IMR-90 (cell line): ENCODE measurements at regions not wholly inside any gene's neighbourhood (a gene's known extent, or its start where the extent isn't known, plus 50 kb on each side); places are given as distances from the start of the nearest gene placed in this dataset.

Experiments used
- ATAC-seq: fragments of 200-7000 bp; cut with Tn5 transposase; 2 replicates; pipeline ENCODE4 v1.9.1; 2020; ENCODE audit warnings: low read depth, mild to moderate bottlenecking, moderate library complexity
- BruUV-seq: library from RNA; stranded (reverse); fragments of 400-500 nt; replicated peaks from 2 replicates; lab custom pipeline; 2021; lab: Mats Ljungman, UMichigan
- CTCF ChIA-PET: fragments of 300-600 bp; formaldehyde crosslinking; extraction: SDS; loops from one replicate; lab custom pipeline; 2021; ENCODE audit warnings: antibody characterized with exemption; lab: Yijun Ruan, JAX
- POLR2A ChIA-PET: fragments of 300-600 bp; sonication (Branson Sonifier 250); formaldehyde crosslinking; loops from one replicate; lab custom pipeline; 2022; ENCODE audit warnings: antibody characterized with exemption; ENCODE audit not compliant: unreplicated experiment; lab: Charles Lee
- DNase-seq: peaks from one replicate; pipeline ENCODE4 v3.0.0; 2013
- H2AFZ ChIP-seq: replicated peaks from 2 replicates; pipeline ENCODE3; 2013; ENCODE audit warnings: low read length, mild to moderate bottlenecking; ENCODE audit not compliant: poor library complexity
- H2AK5ac ChIP-seq: 2 replicates; pipeline ENCODE4 v1.6.1; 2013; ENCODE audit warnings: low read depth, low read length, inconsistent platforms
- H2AK9ac ChIP-seq: replicated peaks from 2 replicates; pipeline ENCODE3; 2013; ENCODE audit warnings: mild to moderate bottlenecking, low read depth, low read length, moderate library complexity; ENCODE audit not compliant: poor library complexity
- H2BK120ac ChIP-seq: 2 replicates; pipeline ENCODE4 v1.6.1; 2013; ENCODE audit warnings: low read depth, low read length, inconsistent platforms
- H2BK15ac ChIP-seq: 3 replicates; pipeline ENCODE4 v1.6.1; 2013; ENCODE audit warnings: low read depth, low read length, inconsistent platforms
- H2BK20ac ChIP-seq: 2 replicates; pipeline ENCODE4 v1.6.1; 2013; ENCODE audit warnings: low read depth, mild to moderate bottlenecking, inconsistent platforms, low read length, moderate library complexity
- H2BK5ac ChIP-seq: 2 replicates; pipeline ENCODE4 v1.6.1; 2013; ENCODE audit warnings: mild to moderate bottlenecking, low read depth, low read length, inconsistent platforms; ENCODE audit not compliant: poor library complexity, severe bottlenecking
- H3K14ac ChIP-seq: replicated peaks from 2 replicates; pipeline ENCODE4 v1.6.1; 2013; ENCODE audit warnings: low read depth, low read length, inconsistent platforms
- H3K18ac ChIP-seq: 2 replicates; pipeline ENCODE4 v1.6.1; 2013; ENCODE audit warnings: low read depth, low read length, control low read depth
- H3K23ac ChIP-seq: 2 replicates; pipeline ENCODE4 v1.6.1; 2013; ENCODE audit warnings: low read depth, low read length, inconsistent platforms
- H3K27ac ChIP-seq: 2 replicates; pipeline ENCODE4 v1.5.1; 2013; ENCODE audit warnings: mild to moderate bottlenecking, control low read depth, low read length; ENCODE audit not compliant: insufficient read depth
- H3K27me3 ChIP-seq: 2 replicates; pipeline ENCODE4 v1.6.1; 2013; ENCODE audit warnings: low read length; ENCODE audit not compliant: control insufficient read depth, insufficient read depth
- H3K36me3 ChIP-seq: 2 replicates; pipeline ENCODE4 v1.6.1; 2013; ENCODE audit warnings: low read length, mixed read lengths; ENCODE audit not compliant: control insufficient read depth, insufficient read depth
- H3K4ac ChIP-seq: 2 replicates; pipeline ENCODE4 v1.6.1; 2013; ENCODE audit warnings: low read depth, low read length, inconsistent platforms
- H3K4me1 ChIP-seq: 2 replicates; pipeline ENCODE4 v1.6.1; 2013; ENCODE audit warnings: low read length, mixed read lengths; ENCODE audit not compliant: control insufficient read depth, insufficient read depth
- H3K4me2 ChIP-seq: 2 replicates; pipeline ENCODE4 v1.6.1; 2013; ENCODE audit warnings: low read depth, mild to moderate bottlenecking, control low read depth, low read length, moderate library complexity
- H3K4me3 ChIP-seq: 2 replicates; pipeline ENCODE4 v1.5.1; 2013; ENCODE audit warnings: low read depth, mild to moderate bottlenecking, control low read depth, low read length, moderate library complexity; ENCODE audit not compliant: insufficient read depth
- H3K56ac ChIP-seq: 2 replicates; pipeline ENCODE4 v1.6.1; 2013; ENCODE audit warnings: low read length, inconsistent platforms; ENCODE audit not compliant: insufficient read depth; ENCODE audit errors: extremely low read depth
- H3K79me1 ChIP-seq, 2 experiments: 2 replicates each; pipeline ENCODE4 v1.6.1; 2013; ENCODE audit warnings: low read length in 2 of 2, inconsistent platforms in 1 of 2, low read depth in 1 of 2
- H3K9ac ChIP-seq: 2 replicates; pipeline ENCODE4 v1.6.1; 2013; ENCODE audit warnings: low read depth, low read length, control low read depth
- H3K9me1 ChIP-seq: 2 replicates; pipeline ENCODE4 v1.6.1; 2013; ENCODE audit warnings: low read length, inconsistent platforms; ENCODE audit not compliant: insufficient read depth
- H3K9me3 ChIP-seq: 2 replicates; pipeline ENCODE4 v1.6.1; 2013; ENCODE audit warnings: low read length; ENCODE audit not compliant: control insufficient read depth, insufficient read depth
- H4K20me1 ChIP-seq: 2 replicates; pipeline ENCODE4 v1.6.1; 2013; ENCODE audit warnings: low read length, inconsistent platforms; ENCODE audit not compliant: insufficient read depth
- H4K5ac ChIP-seq: 2 replicates; pipeline ENCODE4 v1.6.1; 2013; ENCODE audit warnings: mild to moderate bottlenecking, low read depth, low read length, control low read depth
- H4K8ac ChIP-seq, 2 experiments: 2 replicates each; pipeline ENCODE4 v1.6.1; 2013; ENCODE audit warnings: low read depth in 2 of 2, low read length in 2 of 2, control low read depth in 1 of 2, inconsistent platforms in 1 of 2
- H4K91ac ChIP-seq: 2 replicates; pipeline ENCODE4 v1.6.1; 2013; ENCODE audit warnings: low read depth, low read length, inconsistent platforms; ENCODE audit not compliant: insufficient read depth
- BHLHE40 ChIP-seq: fragments of 150-350 bp; IDR thresholded peaks from 2 replicates; pipeline ENCODE4 v1.6.1; 2016; ENCODE audit warnings: mild to moderate bottlenecking, low read depth, low read length
- CEBPB ChIP-seq: IDR thresholded peaks from 2 replicates; pipeline ENCODE4 v1.6.1; 2012; ENCODE audit warnings: low read depth, low read length, improper control_type of control experiment
- CHD1 ChIP-seq: IDR thresholded peaks from 2 replicates; pipeline ENCODE4 v1.6.1; 2012; ENCODE audit warnings: low read depth, low read length, improper control_type of control experiment
- FOS ChIP-seq: fragments of 150-350 bp; IDR thresholded peaks from 2 replicates; pipeline ENCODE4 v1.6.1; 2016; ENCODE audit warnings: low read depth, low read length
- MAFK ChIP-seq: IDR thresholded peaks from 2 replicates; pipeline ENCODE4 v1.6.1; 2012; ENCODE audit warnings: low read depth, low read length, improper control_type of control experiment
- MAZ ChIP-seq: IDR thresholded peaks from 2 replicates; pipeline ENCODE4 v1.6.1; 2012; ENCODE audit warnings: low read depth, mild to moderate bottlenecking, low read length, improper control_type of control experiment, moderate library complexity, borderline replicate concordance
- MXI1 ChIP-seq: IDR thresholded peaks from 2 replicates; pipeline ENCODE4 v1.6.1; 2012; ENCODE audit warnings: low read depth, mild to moderate bottlenecking, low read length, moderate library complexity, borderline replicate concordance
- NFE2L2 ChIP-seq: fragments of 150-350 bp; IDR thresholded peaks from 2 replicates; pipeline ENCODE4 v1.6.1; 2016; ENCODE audit warnings: low read depth, mild to moderate bottlenecking, low read length
- POLR2A ChIP-seq: IDR thresholded peaks from 2 replicates; pipeline ENCODE4 v1.6.1; 2012; ENCODE audit warnings: mild to moderate bottlenecking, low read depth, low read length
- RAD21 ChIP-seq: IDR thresholded peaks from 2 replicates; pipeline ENCODE4 v1.6.1; 2012; ENCODE audit warnings: low read length, improper control_type of control experiment
- RCOR1 ChIP-seq: IDR thresholded peaks from 2 replicates; pipeline ENCODE4 v1.6.1; 2012; ENCODE audit warnings: mild to moderate bottlenecking, low read length, improper control_type of control experiment; ENCODE audit not compliant: insufficient replicate concordance
- RFX5 ChIP-seq: IDR thresholded peaks from 2 replicates; pipeline ENCODE4 v1.8.0; 2012; ENCODE audit warnings: low read depth, mild to moderate bottlenecking, low read length, moderate library complexity
- WGBS, 2 experiments: methylation state at CpG; one replicate each; pipeline versions ENCODE4 v1.1.5 to v1.1.7; 2013; ENCODE audit warnings: missing lambda C conversion rate in 2 of 2; ENCODE audit not compliant: insufficient read length in 1 of 2; ENCODE audit errors: extremely low coverage in 2 of 2; 5-methylcytosine and 5-hydroxymethylcytosine counted together
- dilution Hi-C: fragments of 300-500 bp; cut with HindIII; formaldehyde crosslinking; loops from one replicate; pipeline ENCODE4 v1.14.3; 2018; ENCODE audit warnings: low sequenced_read_pairs; ENCODE audit not compliant: unreplicated experiment
- in situ Hi-C: fragments of 300-500 bp; cut with MboI; formaldehyde crosslinking; loops from 3 replicates; pipeline ENCODE4 v1.14.3; 2019; ENCODE audit warnings: low sequenced_read_pairs, inconsistent platforms, mixed read lengths
- intact Hi-C: fragments of 100-400 bp; cut with micrococcal nuclease; formaldehyde crosslinking; loops from 2 replicates; pipeline ENCODE4 v1.10.0; 2022
- TF ChIP-seq, protein P1 (sequence below): conservative IDR thresholded peaks from 2 replicates; pipeline ENCODE4 v1.5.1; 2012; ENCODE audit warnings: mild to moderate bottlenecking, low read depth, low read length, improper control_type of control experiment
- TF ChIP-seq, protein P2 (sequence below): fragments of 150-350 bp; IDR thresholded peaks from 2 replicates; pipeline ENCODE4 v1.6.1; 2016; ENCODE audit warnings: low read depth, mild to moderate bottlenecking, low read length, moderate library complexity, borderline replicate concordance
- TF ChIP-seq, protein P3 (sequence below): fragments of 150-350 bp; IDR thresholded peaks from 2 replicates; pipeline ENCODE4 v1.6.1; 2017; ENCODE audit warnings: mild to moderate bottlenecking, antibody characterized with exemption, low read length, low read depth

DNA sequence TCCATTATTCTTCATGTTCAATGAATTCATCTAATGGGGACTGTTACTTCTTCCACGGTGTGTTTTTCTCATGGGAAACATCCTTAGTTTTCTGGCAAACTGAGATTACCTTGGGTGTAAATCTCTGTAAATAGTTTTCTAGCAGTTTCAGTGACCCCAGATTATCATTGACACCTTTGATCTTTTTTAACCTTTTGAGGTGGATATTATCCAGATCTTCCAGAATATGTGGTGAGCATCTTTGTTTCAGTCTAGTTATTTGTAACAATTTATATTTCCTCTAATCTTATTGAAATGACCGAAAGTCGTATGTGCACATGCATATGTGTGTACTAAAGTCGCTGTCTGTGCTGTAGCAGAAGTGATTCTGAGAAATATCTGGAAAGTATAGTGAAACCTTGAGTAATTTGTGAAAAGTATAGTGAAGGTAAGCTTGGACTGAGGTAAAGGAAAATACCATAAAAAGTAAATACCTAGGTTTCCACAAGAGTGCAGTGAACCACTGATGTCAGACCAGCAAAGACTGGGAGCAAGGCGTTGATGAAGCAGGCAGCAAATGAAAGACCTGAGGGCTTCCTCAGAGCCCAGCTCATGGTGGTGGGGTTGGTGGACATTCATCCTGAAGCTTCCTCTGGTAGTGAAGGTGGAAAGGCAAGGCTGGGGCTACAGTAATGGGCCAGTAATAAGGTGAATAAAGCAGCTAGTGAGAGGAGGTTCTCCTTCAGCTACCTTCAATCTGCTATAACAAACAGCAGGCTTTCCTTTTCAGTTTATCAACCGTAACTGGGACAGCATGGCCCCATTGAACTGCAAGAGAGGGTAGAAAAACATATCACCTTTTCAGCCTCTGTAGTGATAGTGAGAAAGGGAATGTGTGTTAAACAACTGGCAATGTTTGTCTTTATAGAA is 480.2 kb upstream of the FBXO33 start:
- Histone ChIP-seq H3K4me3 (no peak overlapping the region), H3K27me3 (no peaks in the 10 kb centered on the region), H2BK120ac (no peak overlapping the region), H3K23ac (no peak overlapping the region), H3K9me1 (no peaks in the 10 kb centered on the region), H3K56ac (no peak overlapping the region), H3K18ac (no peak overlapping the region), H3K36me3 (no peaks in the 10 kb centered on the region), H3K27ac (no peak overlapping the region), H4K91ac (no peak overlapping the region), H3K4me1 (no peaks in the 10 kb centered on the region), H2AFZ (no peak overlapping the region), H3K4me2 (no peak overlapping the region), H4K5ac (no peak overlapping the region), H3K9me3 (peaks cover 6% of the 10 kb centered on the region), H3K79me1 (no peaks in the 10 kb centered on the region), H2BK20ac (no peak overlapping the region), H2BK5ac (no peak overlapping the region), H2BK15ac (no peak overlapping the region), H4K20me1 (no peaks in the 10 kb centered on the region), H2AK5ac (no peak overlapping the region), H3K4ac (no peak overlapping the region), H4K8ac (no peak overlapping the region), H3K14ac (no peak overlapping the region), H3K9ac (no peak overlapping the region), H2AK9ac (no peak overlapping the region)
- DNase-seq (no peak), ATAC-seq (no peak)
- TF ChIP-seq NFE2L2 (no peak), CHD1 (no peak), RCOR1 (no peak), RFX5 (no peak), BHLHE40 (no peak), MAFK (no peak), MAZ (no peak), RAD21 (no peak), POLR2A (no peak), MXI1 (no peak), FOS (no peak), CEBPB (no peak)
- TF ChIP-seq, protein P1, sequence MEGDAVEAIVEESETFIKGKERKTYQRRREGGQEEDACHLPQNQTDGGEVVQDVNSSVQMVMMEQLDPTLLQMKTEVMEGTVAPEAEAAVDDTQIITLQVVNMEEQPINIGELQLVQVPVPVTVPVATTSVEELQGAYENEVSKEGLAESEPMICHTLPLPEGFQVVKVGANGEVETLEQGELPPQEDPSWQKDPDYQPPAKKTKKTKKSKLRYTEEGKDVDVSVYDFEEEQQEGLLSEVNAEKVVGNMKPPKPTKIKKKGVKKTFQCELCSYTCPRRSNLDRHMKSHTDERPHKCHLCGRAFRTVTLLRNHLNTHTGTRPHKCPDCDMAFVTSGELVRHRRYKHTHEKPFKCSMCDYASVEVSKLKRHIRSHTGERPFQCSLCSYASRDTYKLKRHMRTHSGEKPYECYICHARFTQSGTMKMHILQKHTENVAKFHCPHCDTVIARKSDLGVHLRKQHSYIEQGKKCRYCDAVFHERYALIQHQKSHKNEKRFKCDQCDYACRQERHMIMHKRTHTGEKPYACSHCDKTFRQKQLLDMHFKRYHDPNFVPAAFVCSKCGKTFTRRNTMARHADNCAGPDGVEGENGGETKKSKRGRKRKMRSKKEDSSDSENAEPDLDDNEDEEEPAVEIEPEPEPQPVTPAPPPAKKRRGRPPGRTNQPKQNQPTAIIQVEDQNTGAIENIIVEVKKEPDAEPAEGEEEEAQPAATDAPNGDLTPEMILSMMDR, result no peak
- TF ChIP-seq, protein P2, sequence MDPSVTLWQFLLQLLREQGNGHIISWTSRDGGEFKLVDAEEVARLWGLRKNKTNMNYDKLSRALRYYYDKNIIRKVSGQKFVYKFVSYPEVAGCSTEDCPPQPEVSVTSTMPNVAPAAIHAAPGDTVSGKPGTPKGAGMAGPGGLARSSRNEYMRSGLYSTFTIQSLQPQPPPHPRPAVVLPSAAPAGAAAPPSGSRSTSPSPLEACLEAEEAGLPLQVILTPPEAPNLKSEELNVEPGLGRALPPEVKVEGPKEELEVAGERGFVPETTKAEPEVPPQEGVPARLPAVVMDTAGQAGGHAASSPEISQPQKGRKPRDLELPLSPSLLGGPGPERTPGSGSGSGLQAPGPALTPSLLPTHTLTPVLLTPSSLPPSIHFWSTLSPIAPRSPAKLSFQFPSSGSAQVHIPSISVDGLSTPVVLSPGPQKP, result no peak
- TF ChIP-seq, protein P3, sequence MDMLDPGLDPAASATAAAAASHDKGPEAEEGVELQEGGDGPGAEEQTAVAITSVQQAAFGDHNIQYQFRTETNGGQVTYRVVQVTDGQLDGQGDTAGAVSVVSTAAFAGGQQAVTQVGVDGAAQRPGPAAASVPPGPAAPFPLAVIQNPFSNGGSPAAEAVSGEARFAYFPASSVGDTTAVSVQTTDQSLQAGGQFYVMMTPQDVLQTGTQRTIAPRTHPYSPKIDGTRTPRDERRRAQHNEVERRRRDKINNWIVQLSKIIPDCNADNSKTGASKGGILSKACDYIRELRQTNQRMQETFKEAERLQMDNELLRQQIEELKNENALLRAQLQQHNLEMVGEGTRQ, result no peak
- dilution Hi-C loops, result no loop called here
- no CpG with 5 or more reads among the region's 6 CpGs for WGBS, 2 experiments
- intact Hi-C loops, result no loop called here
- in situ Hi-C loops, result no loop called here
- POLR2A ChIA-PET, result no interaction called here
- BruUV-seq, result no TSS peak
- CTCF ChIA-PET, result no interaction called here
